Right ventricle myocardium inferior (tissue), 1 donor: ENCODE measurements at regions not wholly inside any gene's neighbourhood (a gene's known extent, or its start where the extent isn't known, plus 50 kb on each side); places are given as distances from the start of the nearest gene placed in this dataset.

Experiments used
- ATAC-seq: fragments of 200-7000 bp; cut with Tn5 transposase; one replicate; pipeline ENCODE4 v1.9.1; 2020; ENCODE audit warnings: mild to moderate bottlenecking, moderate library complexity
- DNase-seq: peaks from one replicate; pipeline ENCODE4 v3.0.0; 2021; ENCODE audit errors: missing footprints
- intact Hi-C: fragments of 100-400 bp; cut with DNase I; formaldehyde crosslinking; loops from one replicate; pipeline ENCODE4 v1.11.0; 2022
- donor health status: DM: no; HTN: yes; CAD: no; lungs with severe emphysema.

DNA sequence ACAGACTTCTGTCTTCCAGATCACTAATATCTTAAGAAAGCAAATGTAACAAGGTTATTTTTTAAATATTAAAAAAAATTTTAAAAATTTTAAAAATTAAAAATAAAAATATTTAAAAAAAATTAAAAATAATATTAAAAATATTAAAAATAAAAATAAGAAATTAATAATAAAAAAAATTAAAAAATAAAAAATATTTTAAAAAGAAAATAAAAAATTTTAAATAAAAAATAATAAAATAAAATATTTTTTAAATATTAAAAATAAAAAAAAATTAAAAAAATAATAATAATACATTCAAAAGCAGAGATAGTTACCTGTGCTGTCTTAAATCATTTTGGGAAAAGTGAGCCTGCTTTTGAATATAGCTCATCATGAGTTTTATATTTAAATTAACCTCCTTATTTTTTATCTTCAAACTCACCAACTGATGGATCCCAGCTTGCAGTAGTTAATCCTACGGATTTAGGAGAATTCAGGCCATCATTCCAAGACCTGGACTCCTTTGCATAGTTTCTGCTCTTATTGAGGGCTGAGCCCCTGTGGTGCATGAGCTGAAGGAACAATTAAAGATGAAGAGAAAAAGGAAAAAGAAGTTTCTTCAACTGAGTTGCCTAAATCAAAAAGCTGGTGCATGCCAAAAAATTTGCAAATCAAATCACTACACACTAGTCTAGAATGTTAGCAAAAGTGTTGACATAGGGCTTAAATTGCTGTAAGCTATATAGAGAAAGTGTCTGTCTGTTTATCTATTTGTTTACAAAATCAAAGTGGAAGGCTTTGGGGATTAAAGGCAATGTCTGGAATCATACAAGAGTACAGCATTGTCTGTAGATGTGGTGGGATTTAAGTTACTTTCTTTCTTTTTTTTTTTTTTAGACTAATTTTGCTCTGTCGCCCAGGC is 50.5 kb upstream of the ZNF438 start:
- intact Hi-C loops = loop anchor here (5.0 kb wide), 1 partner anchor 235 kb away; the partner anchor contains the start of gene ZEB1
- ATAC-seq (no peak), DNase-seq (no peak)

DNA sequence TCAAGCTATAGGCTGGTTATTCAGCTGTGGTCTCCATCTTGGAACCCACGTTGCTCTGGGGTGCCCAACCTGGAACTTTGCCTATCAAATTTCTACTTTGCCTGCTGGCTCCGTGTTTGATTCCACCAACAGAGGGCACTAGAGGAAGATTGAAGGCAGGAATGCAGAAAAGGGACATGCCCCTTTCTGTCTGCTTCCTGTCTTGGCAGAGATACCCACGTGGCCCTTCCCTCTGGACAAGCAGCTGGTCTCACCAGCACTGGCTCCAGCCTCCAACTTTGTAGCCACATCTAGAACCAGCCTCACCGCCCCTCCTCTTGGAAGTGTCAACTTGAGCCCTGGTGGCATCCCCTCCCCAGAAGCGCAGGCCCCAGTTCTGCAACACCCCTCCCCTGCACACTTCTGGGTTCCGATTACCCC is 52.1 kb upstream of the ZNF438 start:
- peak; percentile 54 for ATAC-seq
- intact Hi-C loops = loop anchor here (5.0 kb wide), 1 partner anchor 234 kb away; the partner anchor contains the start of gene ZEB1
- DNase-seq = no peak

DNA sequence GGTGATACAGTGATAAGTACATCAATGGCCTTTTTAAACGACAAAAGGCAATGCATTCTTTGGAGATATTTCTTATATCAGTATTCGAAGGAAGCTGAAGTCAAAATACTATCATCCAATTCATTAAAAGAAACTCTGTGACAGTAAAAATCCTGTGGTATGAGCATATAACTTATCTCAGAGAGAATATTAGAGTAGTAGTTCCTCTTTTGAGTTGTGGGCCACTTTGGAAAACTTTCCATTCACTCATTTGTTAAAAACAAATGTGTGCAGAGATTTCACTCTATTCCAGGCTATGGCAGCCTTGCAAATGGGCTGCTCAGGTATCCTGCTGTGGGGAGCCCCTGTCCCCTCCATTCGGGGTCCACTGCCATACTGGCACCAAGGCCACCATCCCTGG is 55.3 kb upstream of the ZNF438 start:
- no peak for ATAC-seq
- intact Hi-C loops = no loop called here

DNA sequence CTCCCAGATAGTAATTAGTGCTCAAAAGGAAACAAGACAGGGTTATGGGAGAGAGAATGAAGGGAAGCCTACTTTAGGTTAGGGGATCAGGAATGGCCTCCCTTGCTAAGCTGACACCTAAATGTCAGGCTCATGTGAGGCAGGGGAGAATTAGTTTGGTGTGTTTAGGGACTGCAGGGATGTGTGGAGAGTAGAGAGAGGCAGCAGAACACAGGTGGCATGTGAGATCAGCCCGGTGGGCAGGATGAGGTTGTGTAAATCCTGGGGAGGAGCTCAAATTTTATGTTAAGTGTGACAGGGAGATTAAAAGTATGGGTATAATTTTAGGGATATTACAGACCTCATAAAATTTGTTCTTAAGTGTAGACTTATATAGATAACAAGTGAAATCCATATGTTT is 56.2 kb upstream of the ZNF438 start:
- intact Hi-C loops = no loop called here
- ATAC-seq (no peak), DNase-seq (no peak)

More for the DNA sequence above, 55.3 kb upstream of the ZNF438 start:
- no peak for DNase-seq

DNA sequence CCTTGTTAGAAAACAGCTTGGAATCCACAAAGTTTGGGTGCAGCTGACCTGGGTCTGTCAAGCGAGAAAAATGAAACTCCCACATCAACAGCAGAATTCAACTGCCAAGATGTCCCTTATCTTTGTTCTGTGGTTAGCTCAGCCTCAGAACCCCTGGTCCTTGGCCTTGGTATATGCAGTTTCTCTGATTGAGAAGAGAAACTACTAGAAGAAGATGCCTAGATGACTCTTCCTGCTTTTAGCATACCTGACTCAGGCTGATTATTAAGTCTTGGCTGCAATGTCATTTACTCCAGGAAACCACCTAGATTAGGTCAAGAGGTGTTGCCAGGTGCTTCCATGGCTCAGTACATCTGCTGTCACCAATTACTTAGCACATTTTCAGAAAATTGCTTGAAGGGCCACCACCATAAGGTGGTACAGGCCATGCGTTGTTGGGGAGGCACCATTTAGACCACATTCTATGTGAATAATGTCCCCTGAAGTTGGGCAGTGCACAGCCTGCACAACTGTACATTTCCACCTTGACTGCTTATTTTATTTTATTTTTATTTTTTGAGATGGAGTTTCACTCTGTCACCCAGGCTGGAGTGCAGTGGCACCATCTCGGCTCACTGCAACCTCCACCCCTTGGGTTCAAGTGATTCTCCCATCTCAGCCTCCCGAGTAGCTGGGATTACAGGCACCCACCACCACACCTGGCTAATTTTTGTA is 59.4 kb upstream of the ZNF438 start:
- intact Hi-C loops = no loop called here
- DNase-seq = no peak
- peak; percentile 62 for ATAC-seq

DNA sequence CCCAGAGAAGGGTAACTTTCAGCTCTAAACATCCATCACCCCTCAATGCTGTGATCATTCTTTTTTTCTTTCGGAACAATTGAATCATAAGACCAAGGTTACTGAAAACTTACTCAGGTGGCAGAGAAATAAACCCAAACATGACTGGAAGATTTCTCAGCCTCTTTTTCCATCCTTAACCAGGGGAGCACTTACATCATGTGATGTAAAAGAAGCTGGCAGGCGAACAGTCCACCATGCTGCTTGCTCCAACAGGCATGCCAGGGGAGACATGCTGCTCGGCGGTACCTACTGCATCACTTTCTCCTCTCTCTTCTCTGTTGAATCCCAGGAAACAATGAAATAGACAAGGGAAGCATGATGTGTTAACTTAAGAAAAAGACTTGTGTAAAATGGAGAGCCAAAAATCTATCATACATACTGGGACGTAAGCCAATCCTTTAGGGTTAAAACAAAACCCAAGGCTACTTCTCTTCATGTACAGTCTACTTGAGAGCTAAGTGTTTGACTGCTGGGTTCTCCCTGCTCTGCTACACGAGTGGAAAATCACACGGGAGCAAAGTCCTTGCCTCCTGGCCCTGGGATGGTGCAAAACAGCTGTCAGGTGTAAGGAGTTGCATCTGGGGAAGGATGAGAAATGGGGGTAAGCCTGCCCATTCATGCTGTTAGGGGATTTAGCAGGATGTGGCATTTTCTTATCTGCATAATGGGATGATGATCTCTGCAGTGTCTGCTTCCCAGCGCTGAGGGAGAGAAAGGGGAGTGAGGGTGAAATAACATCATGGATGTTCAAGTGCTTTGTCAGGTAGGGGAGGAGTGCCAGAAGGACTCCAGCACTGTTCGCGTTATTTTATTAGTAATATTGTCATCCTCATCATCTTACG is 64.3 kb upstream of the ZNF438 start:
- DNase-seq = no peak
- intact Hi-C loops = no loop called here
- ATAC-seq = no peak

DNA sequence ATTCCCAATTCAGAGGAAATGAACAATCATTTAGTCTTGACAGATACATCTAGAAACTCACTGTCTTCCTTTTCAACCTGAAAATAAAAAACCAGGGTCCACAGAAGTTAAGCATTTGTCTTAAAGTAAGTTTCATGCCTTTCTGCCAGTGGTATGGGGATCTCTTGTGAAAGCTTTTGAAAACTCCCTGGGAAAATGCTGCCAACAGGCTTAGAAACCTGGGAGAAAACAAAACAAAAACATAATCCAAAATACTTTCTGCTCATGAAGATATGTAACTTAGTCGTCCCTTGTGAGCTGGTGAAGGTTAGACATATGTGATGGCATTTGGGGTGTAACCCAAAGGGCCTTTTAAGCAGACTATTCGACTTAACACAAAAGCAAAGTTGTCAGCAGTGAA is 66.4 kb upstream of the ZNF438 start:
- intact Hi-C loops = no loop called here
- no peak for ATAC-seq
- no peak for DNase-seq

DNA sequence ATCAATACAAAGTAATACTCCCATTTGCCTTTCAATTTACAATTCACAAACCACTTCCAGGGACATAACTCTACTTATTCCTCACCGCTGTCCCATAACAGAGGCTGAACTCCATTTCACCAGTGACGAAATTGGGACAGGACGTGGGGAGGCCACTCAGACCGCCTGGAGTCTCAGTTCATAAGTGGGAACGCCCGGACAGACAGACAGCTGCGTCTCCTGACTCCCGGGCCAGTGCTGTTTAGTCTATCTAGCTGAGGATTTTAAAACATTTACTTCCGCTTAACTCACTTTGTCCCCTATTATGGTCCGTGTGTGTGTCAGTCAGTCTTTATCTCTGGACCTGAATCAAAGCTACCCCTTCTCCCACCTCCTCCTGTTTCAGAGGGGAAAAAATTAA is 67.4 kb upstream of the ZNF438 start:
- DNase-seq (no peak), ATAC-seq (no peak)
- intact Hi-C loops = no loop called here

DNA sequence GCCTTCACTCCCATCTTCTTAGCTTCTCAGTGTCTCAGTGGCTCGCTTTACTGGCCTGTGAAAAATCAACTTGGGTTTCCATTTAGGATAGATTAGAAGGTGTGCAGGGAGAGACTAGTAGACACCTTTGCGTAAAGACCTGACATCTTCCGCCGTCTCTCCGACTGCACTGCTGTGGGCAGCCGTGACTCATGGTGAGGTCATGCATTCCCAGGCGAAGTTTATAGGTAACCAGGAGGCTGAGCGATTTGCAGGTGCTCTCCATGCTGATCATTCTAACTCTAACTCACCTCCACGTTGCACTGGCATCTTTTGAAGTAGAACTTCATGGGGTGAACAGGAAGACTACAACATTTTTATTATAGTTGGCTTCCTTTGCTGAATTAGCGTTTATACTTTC is 68.0 kb upstream of the ZNF438 start:
- no peak for ATAC-seq
- DNase-seq = no peak
- intact Hi-C loops = no loop called here

DNA sequence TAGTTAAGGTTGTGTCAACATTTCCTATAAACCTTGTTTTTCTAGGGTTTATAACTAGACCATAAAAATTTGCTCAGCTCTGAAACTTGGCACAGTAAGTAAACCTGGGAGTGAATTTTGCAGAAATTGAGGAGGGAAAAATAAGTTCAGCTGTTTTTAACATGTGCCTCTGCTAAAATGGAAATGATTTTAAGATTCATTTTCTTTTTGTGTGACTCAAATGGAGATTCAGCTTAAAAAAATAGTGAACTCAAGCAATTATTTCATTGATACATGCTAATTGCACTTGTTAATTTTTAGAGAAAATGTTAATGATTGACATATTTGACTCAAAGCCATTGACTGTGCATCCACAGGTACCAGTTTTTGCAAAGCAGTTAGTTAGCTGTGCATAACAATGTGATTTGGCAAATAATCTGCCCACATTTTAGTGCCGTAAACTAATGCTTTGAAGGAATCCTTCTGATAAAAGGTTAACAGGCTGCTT is 68.5 kb upstream of the ZNF438 start:
- intact Hi-C loops = no loop called here

DNA sequence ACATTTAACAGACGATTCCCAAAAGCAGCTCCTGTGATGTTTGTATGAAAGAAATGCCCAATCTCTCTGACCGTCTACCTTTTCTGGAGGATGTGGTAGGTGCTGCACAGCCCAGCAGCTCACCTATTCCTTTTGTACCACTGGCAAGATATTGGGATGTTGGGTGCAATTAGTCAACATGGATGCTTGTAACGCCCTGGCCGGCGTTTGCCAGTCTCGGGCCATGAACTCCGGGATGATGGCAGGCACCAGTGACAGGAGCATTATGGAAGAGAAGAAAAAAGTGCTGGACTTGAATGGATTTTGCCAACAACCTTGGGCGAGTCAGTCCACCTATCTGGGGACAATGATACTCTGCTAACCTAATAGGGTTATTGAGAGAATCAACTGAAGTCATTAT is 69.0 kb upstream of the ZNF438 start:
- intact Hi-C loops = no loop called here
- DNase-seq (no peak), ATAC-seq (no peak)

More for the DNA sequence above, 68.5 kb upstream of the ZNF438 start:
- DNase-seq (no peak), ATAC-seq (no peak)

DNA sequence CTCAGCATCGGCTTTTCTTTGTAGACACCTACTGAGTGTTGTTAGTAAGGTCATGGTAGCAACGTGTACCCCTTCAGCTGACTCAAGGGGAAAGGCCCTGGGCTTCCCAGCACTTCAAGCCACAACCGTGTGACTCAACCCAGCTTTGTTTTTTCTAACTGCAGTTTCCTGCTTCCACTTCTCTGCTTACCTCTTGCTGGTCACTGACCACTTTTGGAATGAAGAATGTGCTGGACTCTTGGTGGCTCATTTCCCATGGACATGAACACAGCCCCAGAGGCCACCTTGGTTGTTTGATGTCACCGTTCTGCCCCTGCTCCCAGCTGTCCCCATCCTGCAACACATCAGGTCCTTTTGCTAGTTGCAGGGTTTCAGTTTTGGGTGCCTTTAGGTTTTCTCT is 69.5 kb upstream of the ZNF438 start:
- no peak for ATAC-seq
- intact Hi-C loops = no loop called here
- no peak for DNase-seq

DNA sequence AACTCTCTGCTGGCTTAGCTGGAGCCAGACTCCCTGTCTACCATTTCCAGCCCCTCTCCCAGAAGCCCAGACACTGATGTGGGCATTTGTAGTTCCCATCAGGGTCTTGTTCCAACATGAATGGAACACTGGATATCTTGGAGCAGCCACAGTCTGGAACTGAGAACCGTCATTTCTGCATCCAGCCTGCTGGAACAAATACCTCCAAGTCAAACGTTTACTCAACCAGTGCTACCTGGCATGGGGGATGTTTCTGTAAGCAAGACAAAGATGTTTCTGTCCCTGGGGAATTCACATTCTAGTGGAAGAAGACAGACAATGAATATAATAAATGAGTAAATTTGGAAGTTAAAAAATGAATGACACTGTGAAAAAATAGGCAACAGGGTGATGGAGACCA is 70.8 kb upstream of the ZNF438 start:
- ATAC-seq (no peak), DNase-seq (no peak)
- intact Hi-C loops = no loop called here

DNA sequence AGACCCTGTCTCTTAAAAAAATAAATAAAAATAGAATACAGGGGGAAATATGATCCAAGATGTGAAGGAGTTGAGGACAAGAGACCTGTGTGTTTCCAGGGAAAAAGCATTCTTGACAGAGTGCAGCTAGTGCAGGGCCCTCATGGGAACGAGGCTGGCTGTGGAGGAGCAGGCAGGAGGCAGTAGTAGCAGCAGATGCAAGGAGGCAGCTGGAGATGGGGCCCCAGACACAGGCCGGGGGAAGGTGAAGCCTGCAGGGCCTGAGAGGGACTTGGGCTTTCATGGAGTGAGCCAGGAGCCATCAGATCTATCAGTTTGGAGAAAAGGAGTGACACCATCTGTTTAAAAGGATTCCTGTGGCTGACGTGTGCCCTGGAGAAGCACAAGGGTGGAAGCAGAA is 71.4 kb upstream of the ZNF438 start:
- intact Hi-C loops = no loop called here
- DNase-seq = no peak
- ATAC-seq = no peak

DNA sequence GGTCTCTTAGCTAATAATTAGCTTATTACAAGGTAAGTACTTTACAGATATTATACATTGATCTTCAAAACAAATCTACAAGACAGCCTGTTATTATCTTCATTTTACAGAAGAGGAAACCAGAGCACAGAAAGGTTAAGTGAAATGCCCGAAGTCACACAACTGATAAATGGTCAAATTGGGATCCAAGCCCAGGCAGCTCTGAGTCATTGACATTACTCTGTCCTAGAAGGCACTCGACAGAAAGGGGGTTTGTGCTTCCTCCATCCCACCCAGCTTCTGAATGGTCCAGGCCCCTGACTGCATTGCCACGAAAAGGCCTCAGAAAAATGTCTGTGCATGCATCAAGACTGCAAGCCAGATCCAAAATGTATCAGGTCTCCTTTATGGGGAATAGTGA is 81.3 kb upstream of the ZNF438 start:
- no peak for DNase-seq
- ATAC-seq = no peak
- intact Hi-C loops = no loop called here

DNA sequence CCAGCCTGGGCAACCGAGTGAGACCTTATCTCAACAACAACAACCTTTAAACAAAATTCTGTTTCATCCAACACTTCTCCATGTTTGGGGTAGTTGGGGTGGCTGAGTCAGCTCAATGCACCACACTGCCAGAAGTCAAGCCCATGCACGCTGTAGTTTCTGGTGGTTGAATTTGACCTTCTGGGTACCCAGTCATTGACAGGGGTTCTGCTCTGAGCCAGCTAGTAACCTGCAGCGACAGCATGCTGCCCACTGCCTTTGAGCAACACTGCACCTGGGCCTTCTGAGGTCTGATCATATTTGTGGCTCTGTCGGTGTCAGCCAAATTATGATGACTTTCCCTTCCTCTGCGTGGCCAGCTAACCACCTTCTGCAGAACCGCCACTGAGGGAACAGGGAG is 84.6 kb upstream of the ZNF438 start:
- DNase-seq (no peak), ATAC-seq (no peak)
- intact Hi-C loops = no loop called here

DNA sequence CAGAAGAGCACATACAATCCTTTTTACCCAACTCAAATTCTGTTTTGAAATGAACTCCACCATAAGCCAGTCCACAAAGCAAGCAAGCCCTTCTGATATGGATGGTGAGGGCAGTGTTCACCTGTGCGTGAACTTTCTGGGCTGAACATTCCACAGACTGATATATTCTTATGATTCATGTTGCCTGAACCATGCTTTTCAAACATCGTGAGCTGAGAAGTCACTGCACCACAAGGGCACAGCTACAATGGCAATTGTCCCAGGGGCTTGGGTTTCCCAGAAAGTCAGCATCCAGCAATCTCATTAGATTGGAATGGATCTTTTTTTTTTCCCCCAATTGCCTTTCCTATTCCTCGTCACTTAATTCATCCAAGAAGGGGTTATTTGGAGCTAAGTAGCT is 86.9 kb upstream of the ZNF438 start:
- intact Hi-C loops = no loop called here
- ATAC-seq = no peak
- DNase-seq = no peak

DNA sequence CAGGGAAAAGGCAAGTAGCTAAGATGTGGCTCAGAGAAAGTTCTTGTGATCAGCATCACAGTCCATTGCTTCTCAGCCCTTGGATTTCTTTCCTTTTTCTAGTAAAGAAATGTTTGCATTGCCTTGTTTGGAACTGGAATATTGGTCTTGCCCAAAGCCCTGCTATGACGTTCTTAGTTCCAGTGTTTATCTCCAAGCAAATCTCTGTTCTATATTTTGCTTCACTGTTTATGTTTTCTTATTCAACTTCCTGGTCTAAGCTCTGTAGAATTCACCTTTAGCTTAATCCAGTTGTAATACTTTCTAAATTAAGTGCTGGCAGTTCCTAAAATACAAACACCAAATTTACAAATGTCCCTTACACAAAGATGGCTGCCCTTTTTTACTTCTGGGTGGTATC is 88.7 kb upstream of the ZNF438 start:
- intact Hi-C loops = no loop called here
- no peak for DNase-seq
- ATAC-seq = no peak
